DMS79 (cell line): ENCODE measurements at regions not wholly inside any gene's neighbourhood (a gene's known extent, or its start where the extent isn't known, plus 50 kb on each side); places are given as distances from the start of the nearest gene placed in this dataset.
"Not testable (repeated sequence)": the region's sequence is repeated elsewhere in the genome, so short reads cannot be mapped to it uniquely, and the experiment has no call there.

Experiments
- DNase-seq: peaks from one replicate; lab custom pipeline; 2025; lab: John Stamatoyannopoulos, UW

DNA sequence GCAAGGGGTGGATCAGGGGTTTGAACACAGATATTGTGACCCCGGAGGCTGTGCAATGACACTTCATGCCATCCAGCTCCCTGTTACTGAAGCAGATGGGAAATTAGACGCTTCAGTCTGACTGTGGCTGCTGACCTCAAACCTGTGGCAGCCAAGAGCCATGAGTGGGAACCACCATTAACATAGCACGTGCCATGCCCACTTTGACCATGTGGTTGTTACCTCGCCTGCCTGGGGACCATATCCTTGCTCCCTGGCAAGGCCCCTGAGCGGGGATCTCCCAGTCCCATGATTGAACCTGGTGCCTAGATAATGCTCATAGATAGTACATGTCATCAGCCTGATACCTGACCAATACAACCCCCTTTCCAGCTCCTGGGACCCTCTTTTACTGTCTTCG is 68.9 kb downstream of the CYP26B1 start:
- DNase-seq, result no peak

GRCh38 chr2:72077702-72078169 is 69.9 kb downstream of the CYP26B1 start:
- no peak for DNase-seq

DNA sequence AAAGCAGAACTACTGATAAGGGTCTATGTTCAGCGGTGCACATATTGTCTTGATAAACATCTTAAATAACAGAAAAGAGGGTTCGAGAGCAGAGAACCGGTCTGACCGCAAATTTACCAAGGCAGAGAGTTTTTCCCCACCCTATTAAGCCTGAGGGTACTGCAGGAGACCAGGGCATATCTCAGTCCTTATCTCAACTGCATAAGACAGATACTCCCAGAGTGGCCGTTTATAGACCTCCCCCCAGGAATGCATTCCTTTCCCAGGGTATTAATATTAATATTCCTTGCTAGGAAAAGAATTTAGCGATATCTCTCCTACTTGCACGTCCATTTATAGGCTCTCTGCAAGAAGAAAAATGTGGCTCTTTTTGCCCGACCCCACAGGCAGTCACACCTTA is 74.3 kb downstream of the CYP26B1 start:
- not testable (repeated sequence) for DNase-seq

- DNase-seq, result not testable (repeated sequence)
Observed at GRCh38 chr2:72064197-72064596, 83.5 kb downstream of the CYP26B1 start.

GRCh38 chr2:72062336-72062735 is 85.3 kb downstream of the CYP26B1 start:
- DNase-seq, result no peak

GRCh38 chr2:72057308-72057707 is 90.4 kb downstream of the CYP26B1 start:
- DNase-seq, result no peak

DNA sequence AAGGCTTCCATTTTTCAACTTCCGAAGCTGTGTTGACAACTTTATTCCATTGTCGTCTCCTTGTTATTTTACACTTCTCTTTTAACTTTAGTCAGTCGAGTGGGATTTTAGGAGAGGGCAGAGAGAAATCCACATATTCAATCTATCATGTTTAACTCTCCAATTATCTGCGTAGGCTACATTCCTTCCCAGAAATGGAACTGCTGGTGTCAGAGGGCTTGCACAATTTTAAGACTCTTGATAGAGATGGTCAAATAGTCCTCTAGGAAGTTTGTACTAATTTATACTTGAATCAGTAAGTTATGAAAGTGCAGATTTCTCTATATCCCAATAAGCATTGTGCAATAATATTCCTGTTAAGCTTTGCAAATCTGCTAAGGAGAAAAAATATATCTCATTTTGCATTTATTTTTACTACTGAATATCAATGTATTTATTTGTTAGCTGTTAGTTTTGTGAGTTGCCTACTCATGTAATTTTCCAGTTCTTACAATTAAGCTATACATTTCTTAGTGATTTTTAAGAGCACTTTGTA is 95.6 kb downstream of the CYP26B1 start:
- no peak for DNase-seq

DNA sequence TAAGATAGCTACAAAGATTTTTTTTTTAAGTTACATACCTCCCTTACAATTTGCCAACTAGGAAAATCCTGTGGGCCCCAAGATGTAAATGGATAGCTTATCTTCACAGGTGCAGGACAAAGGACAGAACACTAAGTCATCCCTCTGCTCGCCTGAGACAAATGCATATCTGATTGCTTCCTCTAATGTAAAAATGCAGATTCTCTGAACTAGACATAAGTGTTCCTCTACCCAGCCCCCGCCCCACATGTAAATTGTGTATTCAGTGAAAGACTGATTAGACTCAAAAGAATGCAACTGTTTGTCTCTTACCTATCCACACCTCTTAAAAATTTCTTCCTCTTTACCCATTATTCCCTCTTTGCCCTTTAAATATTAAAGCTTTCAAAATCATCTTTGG is 96.5 kb downstream of the CYP26B1 start:
- DNase-seq, result no peak

DNA sequence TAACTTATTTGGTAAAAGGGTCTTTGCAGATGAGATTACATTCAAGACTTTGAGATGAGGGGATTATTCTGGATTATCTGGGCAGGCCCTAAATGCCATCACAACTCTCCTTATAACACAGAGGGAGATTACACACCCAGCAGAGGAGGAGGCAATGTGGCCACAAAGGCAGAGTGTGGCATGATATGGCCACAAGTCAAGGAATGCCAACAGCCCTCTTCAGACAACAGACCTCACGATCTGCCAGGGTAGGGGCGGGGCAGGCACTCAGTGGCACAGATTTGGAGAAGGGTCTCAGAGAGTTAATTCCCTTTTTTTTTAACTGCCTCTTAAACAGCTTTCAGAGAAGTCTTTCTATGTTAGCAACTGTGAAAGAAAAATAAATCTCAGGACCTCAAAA is 96.9 kb downstream of the CYP26B1 start:
- DNase-seq, result no peak

DNA sequence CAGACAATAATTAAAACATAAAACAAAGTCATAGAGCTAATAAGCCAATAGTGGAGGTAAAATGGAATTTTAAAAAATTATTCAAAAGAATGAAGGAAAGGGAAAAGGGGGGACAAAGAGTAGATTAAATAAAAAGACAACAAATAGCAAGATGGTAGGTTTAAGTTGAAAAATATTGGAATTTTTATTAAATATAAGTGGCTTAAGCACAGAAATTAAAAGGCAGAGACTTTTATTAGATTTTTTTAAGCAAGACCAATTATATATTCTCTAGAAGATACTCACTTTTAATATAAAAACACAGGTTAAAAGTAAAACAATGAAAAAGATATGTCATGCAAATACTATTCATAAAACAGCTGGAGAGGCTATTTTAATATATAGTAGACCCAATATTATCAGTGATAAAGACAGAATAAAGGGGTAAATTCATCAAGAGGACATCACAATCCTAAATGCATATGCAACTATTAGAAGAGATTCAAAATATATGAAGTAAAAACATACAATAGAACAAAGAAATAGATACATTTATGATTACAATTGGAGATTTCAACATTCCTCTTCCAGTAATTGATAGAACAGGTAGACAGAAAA is 98.7 kb downstream of the CYP26B1 start:
- no peak for DNase-seq

DNA sequence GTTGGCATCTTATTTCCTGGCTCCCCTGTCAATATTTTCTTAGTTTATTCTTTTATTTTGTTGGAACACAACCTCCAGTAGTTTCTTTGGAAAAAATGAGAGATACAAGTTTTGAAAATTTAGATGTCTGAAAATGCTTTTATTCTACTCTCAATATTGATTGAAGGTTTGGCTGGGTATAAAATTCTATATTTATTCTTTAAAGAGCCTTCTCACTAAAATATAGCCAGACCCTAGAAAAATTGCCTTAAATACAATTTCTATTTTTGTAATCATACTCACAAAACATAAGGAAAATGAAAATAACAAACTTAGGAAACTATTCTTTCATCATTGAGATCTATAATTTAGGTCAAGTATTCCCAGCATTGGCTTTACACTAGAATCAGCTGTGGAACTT is 103.7 kb downstream of the CYP26B1 start:
- no peak for DNase-seq

GRCh38 chr2:72041638-72042111 is 106.0 kb downstream of the CYP26B1 start:
- DNase-seq, result peak; percentile 58

DNA sequence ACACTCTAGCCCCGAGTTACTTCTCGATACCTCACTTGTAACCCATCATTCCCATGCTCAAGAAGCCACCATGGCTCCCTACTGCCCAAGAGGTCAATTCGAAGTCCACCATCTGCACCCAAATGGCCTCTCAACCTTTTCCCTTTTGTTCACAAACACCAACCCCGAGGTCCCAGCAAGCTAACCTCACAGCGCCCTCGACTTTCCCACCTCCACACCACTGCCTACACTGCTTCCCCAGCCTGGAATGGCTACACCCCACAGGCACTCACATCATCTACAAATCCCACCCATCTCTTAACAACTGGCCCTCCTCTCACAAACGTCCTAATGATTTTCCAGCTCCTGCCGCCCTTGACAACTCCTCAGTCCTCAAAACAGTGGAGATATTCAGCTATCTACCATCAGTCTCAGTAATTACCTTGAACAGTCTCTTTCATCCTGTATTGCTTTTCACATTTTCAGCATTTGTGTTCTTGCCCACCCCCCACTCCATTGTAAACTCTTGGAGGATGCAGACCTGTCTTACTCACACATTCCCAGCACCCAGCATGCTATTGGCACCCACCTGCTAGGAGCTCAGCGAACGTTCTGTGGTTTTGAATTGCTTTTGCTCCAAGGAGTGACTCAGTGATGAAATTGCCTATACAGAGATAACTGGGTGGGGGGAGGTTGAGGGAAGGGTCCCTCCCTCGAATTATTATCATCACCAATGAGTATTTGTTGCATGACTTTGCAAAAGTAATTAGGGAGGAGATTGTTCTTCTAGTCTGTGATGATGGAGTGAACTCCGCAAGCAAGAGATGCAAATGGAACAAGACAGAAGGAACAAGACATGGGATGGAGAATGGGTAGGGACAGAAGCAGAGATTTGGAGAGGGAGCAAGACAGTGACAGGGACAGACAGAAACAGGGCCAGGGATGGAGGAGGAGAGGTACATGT is 106.8 kb downstream of the CYP26B1 start:
- DNase-seq, result peak; percentile 3

- no peak for DNase-seq
Observed at GRCh38 chr2:72038524-72038923, 109.1 kb downstream of the CYP26B1 start.

DNA sequence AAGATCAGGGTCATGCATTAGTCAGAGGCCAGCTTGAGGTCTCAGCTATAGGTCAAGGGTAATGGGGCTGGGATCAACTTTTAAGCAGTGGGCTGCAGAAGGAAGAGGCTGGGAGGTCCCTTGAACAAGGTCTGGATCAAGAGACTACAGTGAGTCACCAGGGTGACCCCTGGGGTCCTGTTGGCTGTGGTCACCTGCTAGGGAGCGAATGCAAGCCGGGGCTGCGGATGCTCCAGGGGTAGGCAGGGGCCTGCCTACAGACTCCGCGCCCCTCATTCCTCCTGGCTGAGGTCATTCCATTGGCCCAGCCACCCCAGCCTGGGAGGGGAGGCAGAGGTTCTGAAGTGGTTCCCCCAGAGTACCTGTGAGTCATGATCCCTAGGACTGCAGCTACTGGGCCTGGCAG is 110.4 kb downstream of the CYP26B1 start:
- no peak for DNase-seq

- DNase-seq, result no peak
Observed at GRCh38 chr2:72036595-72036994, 111.1 kb downstream of the CYP26B1 start.

- no peak for DNase-seq
Observed at GRCh38 chr2:72036173-72036545, 111.5 kb downstream of the CYP26B1 start.

- peak; percentile 24 for DNase-seq
Observed at GRCh38 chr2:72035518-72036172, 112.0 kb downstream of the CYP26B1 start.

DNA sequence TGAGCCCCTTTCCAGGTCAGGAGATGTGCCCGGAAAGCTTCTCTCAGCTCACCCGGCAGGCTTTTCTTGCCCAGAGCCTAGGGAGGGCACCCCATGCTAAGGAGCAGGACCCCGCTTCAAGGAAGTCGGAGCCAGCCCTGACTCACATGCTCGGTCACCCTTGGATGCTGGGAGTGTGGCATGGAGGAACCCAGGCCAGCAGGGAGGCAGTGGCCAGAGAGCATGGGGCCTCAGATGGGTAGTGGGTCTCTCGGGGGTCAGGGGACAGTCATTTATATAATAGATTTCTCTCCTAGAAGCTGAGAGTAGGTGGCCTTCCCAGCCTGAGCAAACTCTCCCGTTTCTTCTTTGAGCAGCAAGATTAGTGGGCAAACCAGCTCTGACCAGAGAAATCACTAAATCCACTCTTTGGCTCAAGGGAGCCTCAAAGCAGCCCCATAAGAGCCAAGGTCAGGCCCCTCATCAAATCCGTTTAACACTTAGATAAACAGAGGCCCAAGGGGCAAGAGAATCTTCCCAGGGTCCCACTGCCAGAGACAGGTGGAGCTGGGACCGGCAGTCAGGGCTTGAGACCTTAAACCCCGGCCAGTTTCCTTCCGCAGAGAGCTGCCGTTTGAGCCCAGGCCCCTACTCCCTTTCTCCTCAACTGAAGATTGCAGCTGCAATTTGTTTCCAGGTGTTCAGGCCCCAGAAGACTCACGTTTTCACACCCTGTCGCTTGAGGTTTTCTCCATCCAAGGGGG is 113.1 kb downstream of the CYP26B1 start:
- DNase-seq, result no peak

GRCh38 chr2:72033636-72034035 is 114.0 kb downstream of the CYP26B1 start:
- peak; percentile 2 for DNase-seq

DNA sequence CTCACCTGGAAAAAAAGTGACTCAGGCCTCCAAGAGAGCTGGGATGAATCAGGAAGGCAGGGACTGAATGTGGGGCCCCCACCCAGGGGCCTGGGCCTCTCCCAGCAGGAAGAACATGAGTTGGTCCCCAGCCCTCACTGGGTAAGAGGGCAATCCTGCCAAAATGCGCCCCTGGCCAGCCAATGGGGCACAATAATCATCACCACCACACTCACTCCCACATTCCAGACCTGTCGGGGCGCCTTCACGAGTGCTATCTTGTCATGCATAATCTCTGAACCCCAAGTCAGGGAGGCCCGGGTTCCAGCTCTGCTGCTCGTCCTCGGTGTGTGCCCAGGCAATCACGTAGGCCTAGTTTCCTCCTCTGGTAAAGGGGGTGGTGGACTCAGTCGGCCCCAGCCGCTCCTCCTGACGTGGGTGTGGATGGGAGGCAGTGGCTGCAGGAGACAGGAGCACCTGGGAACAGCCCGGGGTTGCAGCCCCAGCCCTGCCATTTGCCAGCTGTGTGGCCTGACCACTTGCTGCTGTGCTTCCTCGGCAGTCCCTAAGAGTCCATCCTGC is 115.1 kb downstream of the CYP26B1 start:
- DNase-seq, result no peak
